ENCODE measurements at regions not wholly inside any gene's neighbourhood (a gene's known extent, or its start where the extent isn't known, plus 50 kb on each side); places are given as distances from the start of the nearest gene placed in this dataset.
"Not testable (repeated sequence)": the region's sequence is repeated elsewhere in the genome, so short reads cannot be mapped to it uniquely, and the experiment has no call there.

DNA sequence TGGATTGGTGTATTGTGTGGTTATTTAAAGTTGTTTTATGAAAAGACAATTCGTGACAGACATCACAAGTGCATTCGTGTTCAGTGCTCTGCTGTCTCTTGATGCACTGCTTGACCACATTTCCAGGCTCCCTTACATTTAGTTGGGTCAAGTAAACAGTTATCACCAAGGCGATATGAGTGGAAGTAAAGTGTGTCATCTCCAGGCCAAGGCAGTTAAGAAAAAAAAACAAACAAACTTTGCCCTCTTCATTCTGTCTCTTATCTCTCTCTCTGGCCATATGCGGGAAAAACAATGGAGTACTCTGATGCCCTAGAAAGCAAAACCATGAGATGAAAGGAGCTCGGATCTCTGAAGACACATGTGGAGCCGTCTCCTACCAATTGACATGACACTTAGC lies 131.1 kb downstream of the DSEL start:
- TF ChIP-seq, protein P1, sequence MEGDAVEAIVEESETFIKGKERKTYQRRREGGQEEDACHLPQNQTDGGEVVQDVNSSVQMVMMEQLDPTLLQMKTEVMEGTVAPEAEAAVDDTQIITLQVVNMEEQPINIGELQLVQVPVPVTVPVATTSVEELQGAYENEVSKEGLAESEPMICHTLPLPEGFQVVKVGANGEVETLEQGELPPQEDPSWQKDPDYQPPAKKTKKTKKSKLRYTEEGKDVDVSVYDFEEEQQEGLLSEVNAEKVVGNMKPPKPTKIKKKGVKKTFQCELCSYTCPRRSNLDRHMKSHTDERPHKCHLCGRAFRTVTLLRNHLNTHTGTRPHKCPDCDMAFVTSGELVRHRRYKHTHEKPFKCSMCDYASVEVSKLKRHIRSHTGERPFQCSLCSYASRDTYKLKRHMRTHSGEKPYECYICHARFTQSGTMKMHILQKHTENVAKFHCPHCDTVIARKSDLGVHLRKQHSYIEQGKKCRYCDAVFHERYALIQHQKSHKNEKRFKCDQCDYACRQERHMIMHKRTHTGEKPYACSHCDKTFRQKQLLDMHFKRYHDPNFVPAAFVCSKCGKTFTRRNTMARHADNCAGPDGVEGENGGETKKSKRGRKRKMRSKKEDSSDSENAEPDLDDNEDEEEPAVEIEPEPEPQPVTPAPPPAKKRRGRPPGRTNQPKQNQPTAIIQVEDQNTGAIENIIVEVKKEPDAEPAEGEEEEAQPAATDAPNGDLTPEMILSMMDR (IDR thresholded peaks at IDR 0.05): no peak
- no peak for DNase-seq
- Histone ChIP-seq H3K9me3 (no peaks in the 10 kb centered on the region), H3K27ac (no peak overlapping the region), H3K4me1 (no peaks in the 10 kb centered on the region), H3K27me3 (ENCODE audit: insufficient read depth in 3 of 3, low read length in 2 of 3) (no peaks in the 10 kb centered on the region), H3K36me3 (ENCODE audit: insufficient read depth in 1 of 2, low read depth in 1 of 2) (no peaks in the 10 kb centered on the region), H3K4me3 (no peak overlapping the region)
- no peak for ATAC-seq
- intact Hi-C loops (cut with DNase I): no loop called here
- 61 to 67% (median 67%) methylated on average over 6 of the region's 6 CpGs for WGBS, 3 donors

DNA sequence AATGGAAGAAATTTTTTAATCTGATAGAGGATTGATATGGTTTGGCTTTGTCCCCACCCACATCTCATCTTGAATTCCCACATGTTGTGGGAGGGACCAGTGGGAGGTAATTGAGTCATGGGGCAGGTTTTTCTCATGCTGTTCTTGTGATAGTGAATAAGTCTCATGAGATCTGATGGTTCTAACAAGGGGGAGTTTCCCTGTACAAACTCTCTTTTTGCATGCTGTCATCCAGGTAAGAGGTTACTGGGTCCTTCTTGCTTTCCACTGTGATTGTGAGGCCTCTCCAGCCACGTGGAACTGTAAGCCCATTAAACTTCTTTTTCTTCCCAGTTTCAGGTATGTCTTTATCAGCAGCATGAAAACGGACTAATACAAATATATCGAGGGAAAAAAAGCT lies 132.5 kb downstream of the DSEL start:
- H3K4me1 ChIP-seq; H3K36me3 ChIP-seq (ENCODE audit: insufficient read depth in 1 of 2, low read depth in 1 of 2); DNase-seq; H3K4me3 ChIP-seq; intact Hi-C loops (cut with DNase I); ATAC-seq; H3K9me3 ChIP-seq; H3K27ac ChIP-seq; H3K27me3 ChIP-seq (ENCODE audit: insufficient read depth in 3 of 3, low read length in 2 of 3): not testable (repeated sequence)
- 58 to 80% (median 67%) methylated on average over 3 of the region's 3 CpGs for WGBS, 3 donors

DNA sequence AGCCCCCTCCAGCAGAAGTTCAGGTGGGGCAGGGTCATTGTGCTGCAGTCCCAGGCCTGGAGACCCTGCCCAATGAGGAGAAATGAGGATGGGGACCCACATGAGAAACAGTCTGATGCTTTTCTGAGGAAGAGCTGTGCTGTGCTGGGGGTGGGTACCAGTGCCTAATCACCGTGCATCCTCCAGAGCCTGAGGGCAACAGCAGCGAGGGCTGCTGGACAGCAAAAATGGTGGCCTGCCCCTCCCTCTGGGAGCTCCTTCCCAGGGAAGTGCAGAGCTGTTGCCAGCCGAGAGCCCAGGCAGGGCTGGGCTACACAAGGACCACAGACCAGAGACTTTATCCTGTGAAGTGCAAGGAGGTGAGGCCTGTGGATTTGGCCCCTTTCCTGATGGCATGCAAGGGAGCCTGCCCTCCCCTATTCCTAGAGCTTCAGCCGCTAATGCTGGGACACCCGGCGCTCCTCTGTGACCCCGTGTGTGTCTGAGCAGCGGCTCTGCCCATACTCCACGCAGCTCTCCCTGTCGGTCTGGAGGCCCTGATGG lies 134.8 kb downstream of the DSEL start:
- H3K4me1 ChIP-seq: no peaks in the 10 kb centered on the region
- intact Hi-C loops (cut with DNase I): no loop called here
- no peak overlapping the region for H3K27ac ChIP-seq
- ATAC-seq (no peak), DNase-seq (no peak)
- 87 to 92% (median 92%) methylated on average over 10 of the region's 10 CpGs for WGBS, 3 donors
- TF ChIP-seq, protein P1 (IDR thresholded peaks at IDR 0.05): no peak
- no peaks in the 10 kb centered on the region for H3K27me3 ChIP-seq (ENCODE audit: insufficient read depth in 3 of 3, low read length in 2 of 3)
- no peaks in the 10 kb centered on the region for H3K36me3 ChIP-seq (ENCODE audit: insufficient read depth in 1 of 2, low read depth in 1 of 2)
- no peak overlapping the region for H3K4me3 ChIP-seq
- no peaks in the 10 kb centered on the region for H3K9me3 ChIP-seq

DNA sequence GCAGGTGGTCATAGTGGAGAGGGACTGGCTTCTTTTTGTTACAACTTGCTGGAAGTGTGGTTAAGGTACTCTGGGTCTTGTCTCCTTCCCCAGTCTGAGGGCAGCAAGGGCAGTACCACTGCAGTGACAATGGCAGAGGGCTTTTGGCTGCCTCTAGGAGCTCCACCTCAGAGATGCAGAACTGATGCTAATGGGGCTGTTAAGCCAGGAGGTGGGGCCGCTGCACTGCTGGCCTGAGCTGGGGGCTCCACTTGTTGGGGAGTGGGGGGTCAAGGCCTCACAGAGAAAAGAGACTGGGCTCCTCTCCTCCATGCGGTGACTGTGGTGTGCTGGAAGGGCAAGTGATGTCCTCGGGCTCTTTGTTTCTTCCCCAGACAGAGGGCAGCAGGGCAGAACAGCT lies 135.7 kb downstream of the DSEL start:
- intact Hi-C loops (cut with DNase I): no loop called here
- no peak for ATAC-seq
- Histone ChIP-seq H3K27me3 (ENCODE audit: insufficient read depth in 3 of 3, low read length in 2 of 3) (no peaks in the 10 kb centered on the region), H3K36me3 (ENCODE audit: insufficient read depth in 1 of 2, low read depth in 1 of 2) (no peaks in the 10 kb centered on the region), H3K9me3 (no peaks in the 10 kb centered on the region), H3K27ac (no peak overlapping the region), H3K4me1 (no peaks in the 10 kb centered on the region), H3K4me3 (no peak overlapping the region)
- no peak for DNase-seq
- 93 to 100% (median 96%) methylated on average over 3 of the region's 3 CpGs for WGBS, 3 donors
- TF ChIP-seq, protein P1 (IDR thresholded peaks at IDR 0.05): no peak

DNA sequence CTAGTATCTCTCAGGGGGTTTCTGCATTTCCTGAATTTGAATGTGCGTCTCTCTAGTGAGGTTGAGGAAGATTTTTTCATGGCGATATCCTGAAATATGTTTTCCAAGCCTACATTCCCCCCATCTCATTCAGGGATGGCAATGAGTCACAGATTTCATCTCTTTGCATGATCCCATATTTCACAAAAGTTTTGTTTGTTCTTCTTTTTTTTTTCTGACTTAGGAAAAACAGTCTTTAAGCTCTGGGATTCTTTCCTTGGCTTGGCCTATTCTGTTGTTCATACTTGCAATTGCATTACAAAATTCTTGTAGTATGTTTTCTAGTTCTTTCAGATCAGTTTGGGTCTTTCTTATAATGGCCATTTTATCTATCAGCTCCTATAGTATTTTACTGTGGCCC lies 136.5 kb downstream of the DSEL start:
- Histone ChIP-seq H3K36me3 (ENCODE audit: insufficient read depth in 1 of 2, low read depth in 1 of 2) (no peaks in the 10 kb centered on the region), H3K9me3 (no peaks in the 10 kb centered on the region), H3K27ac (no peak overlapping the region), H3K4me1 (no peaks in the 10 kb centered on the region), H3K27me3 (ENCODE audit: insufficient read depth in 3 of 3, low read length in 2 of 3) (no peaks in the 10 kb centered on the region), H3K4me3 (no peak overlapping the region)
- WGBS, 3 donors: 76 to 83% (median 79%) methylated on average over 2 of the region's 2 CpGs
- intact Hi-C loops (cut with DNase I): no loop called here
- no peak for ATAC-seq
- no peak for DNase-seq
- TF ChIP-seq, protein P1 (IDR thresholded peaks at IDR 0.05): no peak
